ENCODE measurements at regions not wholly inside any gene's neighbourhood (a gene's known extent, or its start where the extent isn't known, plus 50 kb on each side); places are given as distances from the start of the nearest gene placed in this dataset.
"Not testable (repeated sequence)": the region's sequence is repeated elsewhere in the genome, so short reads cannot be mapped to it uniquely, and the experiment has no call there.

DNA sequence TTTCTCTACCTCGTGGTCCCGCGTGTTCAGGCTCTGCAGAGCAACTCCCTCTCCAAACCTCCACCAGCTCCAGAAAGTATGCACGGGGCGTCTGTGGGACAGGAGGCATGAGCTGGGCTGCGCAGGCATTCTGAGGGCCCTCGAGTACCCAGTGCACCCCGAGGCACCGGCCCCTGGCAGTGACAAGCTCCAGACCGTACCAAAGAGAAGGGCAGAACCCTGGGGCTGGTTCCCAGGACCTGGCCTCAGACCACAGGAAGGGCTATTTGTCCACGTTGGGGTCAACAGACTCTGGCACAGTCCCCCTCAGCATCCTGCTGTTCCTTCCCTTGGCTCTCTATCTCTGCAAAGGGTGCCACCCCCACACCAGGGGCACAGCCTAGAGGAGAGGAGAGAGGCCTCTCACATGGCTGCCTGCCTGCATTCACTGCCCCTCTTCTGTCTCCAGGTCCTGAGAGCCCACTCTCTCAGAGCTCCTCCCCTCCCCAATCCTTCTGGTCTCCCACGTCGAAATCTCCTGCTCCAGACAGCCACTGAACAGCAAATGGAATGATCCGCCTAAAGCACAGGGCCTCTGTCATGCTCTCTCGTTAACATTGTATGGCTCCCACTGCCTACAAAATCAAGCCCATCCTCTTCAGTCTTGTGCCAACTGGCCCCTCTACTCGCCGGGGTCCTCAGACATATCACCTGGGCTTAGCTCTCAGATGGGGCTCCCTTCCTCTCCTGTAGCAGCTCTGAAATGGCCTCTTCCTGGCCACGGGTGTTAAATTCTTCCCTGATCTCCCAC, 96.3 kb downstream of the OAT start:
- peaks cover 7% of the 10 kb centered on the region for H3K4me1 Mint-ChIP-seq (ENCODE audit: low read depth, unreplicated experiment)
- no peak overlapping the region for H3K27ac Mint-ChIP-seq (ENCODE audit: unreplicated experiment)
- H3K27me3 Mint-ChIP-seq (ENCODE audit: unreplicated experiment), result peaks cover 11% of the 10 kb centered on the region
- DNase-seq, result no peak
- peaks cover 11% of the 10 kb centered on the region for H3K36me3 Mint-ChIP-seq (ENCODE audit: unreplicated experiment)
- H3K9me3 Mint-ChIP-seq (ENCODE audit: unreplicated experiment), result peaks cover 12% of the 10 kb centered on the region
- no peak for TF ChIP-seq CTCF (IDR thresholded peaks at IDR 0.05; ENCODE audit: partially characterized antibody, unreplicated experiment)
- H3K4me3 Mint-ChIP-seq (ENCODE audit: unreplicated experiment), result no peak overlapping the region

- TF ChIP-seq CTCF (IDR thresholded peaks at IDR 0.05; ENCODE audit: partially characterized antibody, unreplicated experiment), result no peak
- H3K4me1 Mint-ChIP-seq (ENCODE audit: low read depth, unreplicated experiment), result peaks cover 7% of the 10 kb centered on the region
- peaks cover 8% of the 10 kb centered on the region for H3K9me3 Mint-ChIP-seq (ENCODE audit: unreplicated experiment)
- H3K4me3 Mint-ChIP-seq (ENCODE audit: unreplicated experiment), result no peak overlapping the region
- no peak overlapping the region for H3K27ac Mint-ChIP-seq (ENCODE audit: unreplicated experiment)
- H3K36me3 Mint-ChIP-seq (ENCODE audit: unreplicated experiment), result peaks cover 3% of the 10 kb centered on the region
- DNase-seq, result no peak
- H3K27me3 Mint-ChIP-seq (ENCODE audit: unreplicated experiment), result peaks cover 7% of the 10 kb centered on the region
These were observed 97.2 kb downstream of the OAT start for GRCh38 chr10:124321433-124322089.

- no peak for DNase-seq
- peaks cover 3% of the 10 kb centered on the region for H3K27me3 Mint-ChIP-seq (ENCODE audit: unreplicated experiment)
- TF ChIP-seq CTCF (IDR thresholded peaks at IDR 0.05; ENCODE audit: partially characterized antibody, unreplicated experiment), result no peak
- no peak overlapping the region for H3K27ac Mint-ChIP-seq (ENCODE audit: unreplicated experiment)
- no peak overlapping the region for H3K4me3 Mint-ChIP-seq (ENCODE audit: unreplicated experiment)
- no peaks in the 10 kb centered on the region for H3K36me3 Mint-ChIP-seq (ENCODE audit: unreplicated experiment)
- peaks cover 7% of the 10 kb centered on the region for H3K9me3 Mint-ChIP-seq (ENCODE audit: unreplicated experiment)
- peaks cover 7% of the 10 kb centered on the region for H3K4me1 Mint-ChIP-seq (ENCODE audit: low read depth, unreplicated experiment)
These were observed 97.8 kb downstream of the OAT start for GRCh38 chr10:124320778-124321432.

GRCh38 chr10:124319926-124320391, 98.8 kb downstream of the OAT start:
- H3K9me3 Mint-ChIP-seq (ENCODE audit: unreplicated experiment), result peaks cover 4% of the 10 kb centered on the region
- H3K27me3 Mint-ChIP-seq (ENCODE audit: unreplicated experiment), result no peaks in the 10 kb centered on the region
- DNase-seq, result no peak
- peaks cover 7% of the 10 kb centered on the region for H3K4me1 Mint-ChIP-seq (ENCODE audit: low read depth, unreplicated experiment)
- no peak overlapping the region for H3K4me3 Mint-ChIP-seq (ENCODE audit: unreplicated experiment)
- H3K36me3 Mint-ChIP-seq (ENCODE audit: unreplicated experiment), result no peaks in the 10 kb centered on the region
- TF ChIP-seq CTCF (IDR thresholded peaks at IDR 0.05; ENCODE audit: partially characterized antibody, unreplicated experiment), result no peak
- no peak overlapping the region for H3K27ac Mint-ChIP-seq (ENCODE audit: unreplicated experiment)

GRCh38 chr10:124319520-124319919, 99.2 kb downstream of the OAT start:
- not testable (repeated sequence) for H3K27ac Mint-ChIP-seq (ENCODE audit: unreplicated experiment); H3K9me3 Mint-ChIP-seq (ENCODE audit: unreplicated experiment); H3K4me1 Mint-ChIP-seq (ENCODE audit: low read depth, unreplicated experiment); H3K4me3 Mint-ChIP-seq (ENCODE audit: unreplicated experiment); H3K36me3 Mint-ChIP-seq (ENCODE audit: unreplicated experiment); H3K27me3 Mint-ChIP-seq (ENCODE audit: unreplicated experiment); DNase-seq
